ENCODE measurements at regions not wholly inside any gene's neighbourhood (a gene's known extent, or its start where the extent isn't known, plus 50 kb on each side); places are given as distances from the start of the nearest gene placed in this dataset.

GRCh38 chr4:10182446-10183424 lies 66.1 kb upstream of the WDR1 start:
- no peaks in the 10 kb centered on the region for H3K27me3 ChIP-seq
- H3K9ac ChIP-seq: no peak overlapping the region
- H3K27ac ChIP-seq: no peak overlapping the region
- no peaks in the 10 kb centered on the region for H4K20me1 ChIP-seq
- TF ChIP-seq Cebpa-rat (IDR thresholded peaks at IDR 0.05): no peak
- no peaks in the 10 kb centered on the region for H3K9me3 ChIP-seq
- H3K4me3 ChIP-seq: no peak overlapping the region
- peaks cover 11% of the 10 kb centered on the region for H3K4me1 ChIP-seq
- no peaks in the 10 kb centered on the region for H3K36me3 ChIP-seq
- H3K4me2 ChIP-seq: no peak overlapping the region

- no peak overlapping the region for H3K27ac ChIP-seq
Measured at GRCh38 chr4:10181745-10182445, 65.3 kb upstream of the WDR1 start.

GRCh38 chr4:10180927-10181744 lies 64.5 kb upstream of the WDR1 start:
- H3K27ac ChIP-seq: no peak overlapping the region
- H3K9me3 ChIP-seq: no peaks in the 10 kb centered on the region
- H3K27me3 ChIP-seq: no peaks in the 10 kb centered on the region
- H3K9ac ChIP-seq: no peak overlapping the region
- no peaks in the 10 kb centered on the region for H3K36me3 ChIP-seq
- TF ChIP-seq Cebpa-rat (IDR thresholded peaks at IDR 0.05): no peak
- peak overlapping the region; percentile 55 for H3K4me2 ChIP-seq
- H3K4me1 ChIP-seq: peaks cover 11% of the 10 kb centered on the region
- H3K4me3 ChIP-seq: no peak overlapping the region
- H4K20me1 ChIP-seq: no peaks in the 10 kb centered on the region

More at GRCh38 chr4:10181745-10182445, 65.3 kb upstream of the WDR1 start:
- H3K4me2 ChIP-seq: no peak overlapping the region
- H3K27me3 ChIP-seq: no peaks in the 10 kb centered on the region
- no peaks in the 10 kb centered on the region for H4K20me1 ChIP-seq
- no peaks in the 10 kb centered on the region for H3K36me3 ChIP-seq
- H3K4me1 ChIP-seq: peaks cover 11% of the 10 kb centered on the region
- no peak for TF ChIP-seq Cebpa-rat (IDR thresholded peaks at IDR 0.05)
- H3K9ac ChIP-seq: no peak overlapping the region
- no peak overlapping the region for H3K4me3 ChIP-seq
- H3K9me3 ChIP-seq: no peaks in the 10 kb centered on the region

- Histone ChIP-seq H3K4me1 (peaks cover 11% of the 10 kb centered on the region), H3K4me2 (peak overlapping the region; percentile 55), H3K4me3 (no peak overlapping the region), H3K27me3 (no peaks in the 10 kb centered on the region), H3K9me3 (no peaks in the 10 kb centered on the region), H3K9ac (no peak overlapping the region), H3K27ac (no peak overlapping the region), H4K20me1 (no peaks in the 10 kb centered on the region), H3K36me3 (no peaks in the 10 kb centered on the region)
- no peak for TF ChIP-seq Cebpa-rat (IDR thresholded peaks at IDR 0.05)
Measured at GRCh38 chr4:10180603-10180926, 64.0 kb upstream of the WDR1 start.

GRCh38 chr4:10179957-10180602 lies 63.5 kb upstream of the WDR1 start:
- Histone ChIP-seq H3K4me2 (peak overlapping the region; percentile 55; the same call in 1 of the 2 replicates), H3K36me3 (no peaks in the 10 kb centered on the region), H3K27ac (no peak overlapping the region), H3K9ac (no peak overlapping the region), H3K9me3 (no peaks in the 10 kb centered on the region), H3K4me1 (peaks cover 11% of the 10 kb centered on the region), H3K27me3 (no peaks in the 10 kb centered on the region), H4K20me1 (no peaks in the 10 kb centered on the region), H3K4me3 (no peak overlapping the region)
- TF ChIP-seq Cebpa-rat (IDR thresholded peaks at IDR 0.05): no peak

GRCh38 chr4:10178763-10179162 lies 62.2 kb upstream of the WDR1 start:
- no peak for TF ChIP-seq Cebpa-rat (IDR thresholded peaks at IDR 0.05)
- Histone ChIP-seq H3K9ac (no peak overlapping the region), H3K4me1 (peaks cover 11% of the 10 kb centered on the region)

GRCh38 chr4:10175626-10176025 lies 59.0 kb upstream of the WDR1 start:
- Histone ChIP-seq H3K4me1 (peaks cover 11% of the 10 kb centered on the region), H3K9ac (no peak overlapping the region), H3K4me2 (no peak overlapping the region), H3K4me3 (no peak overlapping the region), H4K20me1 (no peaks in the 10 kb centered on the region), H3K27ac (no peak overlapping the region), H3K9me3 (no peaks in the 10 kb centered on the region), H3K36me3 (no peaks in the 10 kb centered on the region), H3K27me3 (no peaks in the 10 kb centered on the region)
- no peak for TF ChIP-seq Cebpa-rat (IDR thresholded peaks at IDR 0.05)

More at GRCh38 chr4:10178763-10179162, 62.2 kb upstream of the WDR1 start:
- H3K4me2 ChIP-seq: no peak overlapping the region
- no peaks in the 10 kb centered on the region for H3K9me3 ChIP-seq
- H3K27ac ChIP-seq: no peak overlapping the region
- H4K20me1 ChIP-seq: no peaks in the 10 kb centered on the region
- H3K27me3 ChIP-seq: no peaks in the 10 kb centered on the region
- no peak overlapping the region for H3K4me3 ChIP-seq
- no peaks in the 10 kb centered on the region for H3K36me3 ChIP-seq

- no peaks in the 10 kb centered on the region for H3K9me3 ChIP-seq
- no peak overlapping the region for H3K27ac ChIP-seq
- H3K4me3 ChIP-seq: no peak overlapping the region
- H3K4me2 ChIP-seq: no peak overlapping the region
- H3K36me3 ChIP-seq: no peaks in the 10 kb centered on the region
- no peak for TF ChIP-seq Cebpa-rat (IDR thresholded peaks at IDR 0.05)
- no peaks in the 10 kb centered on the region for H3K27me3 ChIP-seq
- peaks cover 8% of the 10 kb centered on the region for H3K4me1 ChIP-seq
- no peak overlapping the region for H3K9ac ChIP-seq
- H4K20me1 ChIP-seq: no peaks in the 10 kb centered on the region
Measured at GRCh38 chr4:10173754-10174749, 57.5 kb upstream of the WDR1 start.

Data from BLaER1 (cell line).